ENCODE measurements at regions not wholly inside any gene's neighbourhood (a gene's known extent, or its start where the extent isn't known, plus 50 kb on each side); places are given as distances from the start of the nearest gene placed in this dataset.

- Histone ChIP-seq H3K36me3 (ENCODE audit: insufficient read depth, low read length) (no peaks in the 10 kb centered on the region), H3K4me1 (ENCODE audit: insufficient read depth, low read length) (no peaks in the 10 kb centered on the region), H3K9ac (ENCODE audit: low read depth, low read length) (no peak overlapping the region), H3K9me3 (ENCODE audit: control insufficient read depth, insufficient read depth, low read length) (no peaks in the 10 kb centered on the region)
Observed at GRCh38 chr4:126976850-126977632, 655.7 kb upstream of the INTU start.

GRCh38 chr4:126986005-126986404, 646.8 kb upstream of the INTU start:
- H3K9ac ChIP-seq (ENCODE audit: low read depth, low read length): no peak overlapping the region
- H3K36me3 ChIP-seq (ENCODE audit: insufficient read depth, low read length): no peaks in the 10 kb centered on the region
- H3K9me3 ChIP-seq (ENCODE audit: control insufficient read depth, insufficient read depth, low read length): 0 out of 2 replicates have a peak, but pooled peaks cover 4% of the 10 kb centered on the region
- no peaks in the 10 kb centered on the region for H3K4me1 ChIP-seq (ENCODE audit: insufficient read depth, low read length)

DNA sequence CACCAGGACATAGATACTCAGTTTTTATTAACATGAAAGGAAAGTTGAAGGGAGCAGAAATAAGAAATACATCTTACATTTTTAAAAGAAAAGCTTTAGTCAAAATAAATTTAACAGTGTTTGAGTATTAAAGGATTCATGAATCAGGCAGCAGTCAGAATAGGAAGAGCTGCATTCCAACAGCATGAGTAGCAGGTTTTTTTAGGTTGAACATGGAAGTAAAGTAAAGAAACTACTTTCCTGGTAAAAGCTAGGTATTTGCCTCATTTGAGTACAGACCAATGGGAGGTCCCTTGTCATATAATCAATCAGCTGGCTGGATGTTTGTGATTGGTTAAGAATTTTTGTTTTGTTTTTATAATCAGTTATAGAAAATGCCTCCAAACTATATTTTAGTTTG, 645.9 kb upstream of the INTU start:
- Histone ChIP-seq H3K4me1 (ENCODE audit: insufficient read depth, low read length) (no peaks in the 10 kb centered on the region), H3K36me3 (ENCODE audit: insufficient read depth, low read length) (no peaks in the 10 kb centered on the region), H3K9me3 (ENCODE audit: control insufficient read depth, insufficient read depth, low read length) (0 out of 2 replicates have a peak, but pooled peaks cover 4% of the 10 kb centered on the region), H3K9ac (ENCODE audit: low read depth, low read length) (no peak overlapping the region)

DNA sequence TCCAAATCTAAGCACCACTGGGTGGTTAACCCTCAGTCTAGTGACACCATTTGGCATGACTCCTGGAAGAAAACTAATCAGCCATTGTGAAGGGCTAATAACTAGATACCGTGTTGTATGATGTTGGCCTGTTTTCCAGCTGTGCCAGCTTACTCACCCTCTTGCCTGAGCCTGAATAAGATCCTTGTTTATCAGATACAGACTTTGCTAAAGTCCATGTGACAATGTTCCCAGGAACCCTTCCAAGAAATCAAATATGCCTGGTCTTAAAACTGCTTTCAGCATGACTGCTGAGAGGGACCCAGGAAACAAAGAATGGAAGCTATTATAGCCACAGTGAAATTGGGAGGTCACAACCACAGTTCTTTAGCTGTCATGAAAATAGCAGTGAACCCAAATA, 640.8 kb upstream of the INTU start:
- peaks cover 3% of the 10 kb centered on the region; the same call in 1 of the 2 replicates for H3K9me3 ChIP-seq (ENCODE audit: control insufficient read depth, insufficient read depth, low read length)
- H3K36me3 ChIP-seq (ENCODE audit: insufficient read depth, low read length): no peaks in the 10 kb centered on the region
- H3K4me1 ChIP-seq (ENCODE audit: insufficient read depth, low read length): no peaks in the 10 kb centered on the region
- H3K9ac ChIP-seq (ENCODE audit: low read depth, low read length): no peak overlapping the region

DNA sequence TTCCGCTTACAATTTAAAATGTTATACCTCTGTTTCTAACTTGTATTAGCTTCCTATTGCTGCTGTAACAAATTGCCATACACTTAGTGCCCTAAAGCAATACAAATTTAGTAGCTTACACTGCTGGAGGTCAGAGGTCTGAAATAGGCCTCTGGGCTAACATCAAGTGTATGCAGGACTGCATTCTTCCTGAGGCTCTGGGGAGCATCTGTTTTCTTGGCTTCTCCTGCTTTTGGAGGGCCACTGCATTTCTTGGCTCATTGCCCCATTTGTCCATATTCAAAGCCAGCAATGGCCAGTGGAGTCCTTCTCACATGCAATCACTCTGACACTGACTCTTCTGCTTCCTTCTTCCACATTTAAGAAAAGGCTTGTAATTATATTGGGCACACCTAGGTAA, 639.8 kb upstream of the INTU start:
- H3K36me3 ChIP-seq (ENCODE audit: insufficient read depth, low read length): no peaks in the 10 kb centered on the region
- H3K4me1 ChIP-seq (ENCODE audit: insufficient read depth, low read length): no peaks in the 10 kb centered on the region
- peaks cover 3% of the 10 kb centered on the region; the same call in 1 of the 2 replicates for H3K9me3 ChIP-seq (ENCODE audit: control insufficient read depth, insufficient read depth, low read length)
- H3K9ac ChIP-seq (ENCODE audit: low read depth, low read length): no peak overlapping the region

DNA sequence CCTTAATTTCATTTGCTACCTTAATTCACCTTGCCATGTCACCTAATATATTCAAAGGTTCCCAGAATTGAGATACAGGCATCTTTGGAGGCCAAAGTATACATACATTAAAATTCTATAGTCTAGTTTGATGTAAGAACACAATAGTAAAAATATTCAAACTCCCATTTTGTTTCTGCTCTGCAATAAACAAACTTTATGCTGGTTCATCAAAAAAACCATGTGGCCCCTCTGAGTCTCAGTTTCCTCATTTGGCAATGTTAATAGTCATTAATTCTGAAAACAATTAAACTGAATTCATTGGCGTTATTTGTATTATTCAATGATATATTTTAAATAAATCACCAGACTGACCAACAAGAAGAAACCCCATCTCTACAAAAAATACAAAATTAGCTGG, 639.4 kb upstream of the INTU start:
- H3K36me3 ChIP-seq (ENCODE audit: insufficient read depth, low read length): no peaks in the 10 kb centered on the region
- no peak overlapping the region for H3K9ac ChIP-seq (ENCODE audit: low read depth, low read length)
- H3K9me3 ChIP-seq (ENCODE audit: control insufficient read depth, insufficient read depth, low read length): peaks cover 3% of the 10 kb centered on the region; the same call in 1 of the 2 replicates
- H3K4me1 ChIP-seq (ENCODE audit: insufficient read depth, low read length): no peaks in the 10 kb centered on the region

DNA sequence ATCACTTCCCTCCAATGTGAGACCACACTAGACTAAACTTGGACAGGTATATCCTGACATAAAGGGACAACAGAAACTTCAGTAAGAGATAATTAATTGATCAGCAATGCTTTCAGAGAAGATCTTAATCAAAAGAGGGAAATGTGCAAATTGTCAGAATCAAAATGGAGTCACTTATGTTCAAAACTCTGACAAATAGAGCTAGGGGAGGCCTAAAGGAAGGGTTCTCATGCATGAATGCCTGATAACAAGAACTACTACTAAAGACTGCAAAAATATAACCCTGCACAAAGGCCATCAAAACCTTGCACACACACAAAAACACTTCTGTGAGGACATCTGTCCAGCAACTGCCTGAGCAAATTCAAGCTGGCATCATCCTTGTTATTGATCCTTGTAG, 637.5 kb upstream of the INTU start:
- Histone ChIP-seq H3K36me3 (ENCODE audit: insufficient read depth, low read length) (no peaks in the 10 kb centered on the region), H3K9ac (ENCODE audit: low read depth, low read length) (no peak overlapping the region), H3K9me3 (ENCODE audit: control insufficient read depth, insufficient read depth, low read length) (peaks cover 3% of the 10 kb centered on the region; the same call in 1 of the 2 replicates), H3K4me1 (ENCODE audit: insufficient read depth, low read length) (no peaks in the 10 kb centered on the region)

- H3K4me1 ChIP-seq (ENCODE audit: insufficient read depth, low read length): no peaks in the 10 kb centered on the region
- no peaks in the 10 kb centered on the region for H3K36me3 ChIP-seq (ENCODE audit: insufficient read depth, low read length)
- H3K9me3 ChIP-seq (ENCODE audit: control insufficient read depth, insufficient read depth, low read length): no peaks in the 10 kb centered on the region
- H3K9ac ChIP-seq (ENCODE audit: low read depth, low read length): no peak overlapping the region
Observed at GRCh38 chr4:127000110-127000509, 632.6 kb upstream of the INTU start.

- H3K9ac ChIP-seq (ENCODE audit: low read depth, low read length): no peak overlapping the region
Observed at GRCh38 chr4:127000846-127001245, 631.9 kb upstream of the INTU start.

GRCh38 chr4:127001933-127002332, 630.8 kb upstream of the INTU start:
- Histone ChIP-seq H3K36me3 (ENCODE audit: insufficient read depth, low read length) (no peaks in the 10 kb centered on the region), H3K4me1 (ENCODE audit: insufficient read depth, low read length) (no peaks in the 10 kb centered on the region), H3K9me3 (ENCODE audit: control insufficient read depth, insufficient read depth, low read length) (no peaks in the 10 kb centered on the region), H3K9ac (ENCODE audit: low read depth, low read length) (no peak overlapping the region)

More at GRCh38 chr4:127000846-127001245, 631.9 kb upstream of the INTU start:
- no peaks in the 10 kb centered on the region for H3K4me1 ChIP-seq (ENCODE audit: insufficient read depth, low read length)
- no peaks in the 10 kb centered on the region for H3K9me3 ChIP-seq (ENCODE audit: control insufficient read depth, insufficient read depth, low read length)
- H3K36me3 ChIP-seq (ENCODE audit: insufficient read depth, low read length): no peaks in the 10 kb centered on the region

DNA sequence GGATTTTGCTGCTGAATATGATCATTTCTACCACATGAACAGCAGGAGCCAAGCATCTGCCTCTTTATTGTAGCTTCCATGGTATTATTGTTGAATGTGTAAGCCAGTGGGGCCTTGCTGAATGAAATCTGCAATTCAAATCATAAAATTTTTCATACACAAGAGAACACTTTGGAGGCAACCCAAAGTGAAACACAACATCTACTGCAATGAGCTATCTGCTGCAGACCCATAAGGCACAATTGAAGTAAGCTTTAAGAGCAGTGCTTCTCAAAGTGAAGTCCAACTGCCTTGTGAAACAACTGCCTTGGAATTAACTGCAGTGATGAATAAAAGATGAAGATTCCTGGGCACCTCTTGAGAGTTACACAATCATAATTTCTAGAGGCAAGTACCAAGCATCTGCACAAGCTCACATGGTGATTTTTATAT, 626.3 kb upstream of the INTU start:
- no peaks in the 10 kb centered on the region for H3K9me3 ChIP-seq (ENCODE audit: control insufficient read depth, insufficient read depth, low read length)
- no peak overlapping the region for H3K9ac ChIP-seq (ENCODE audit: low read depth, low read length)
- peaks cover 5% of the 10 kb centered on the region; the same call in 1 of the 2 replicates for H3K4me1 ChIP-seq (ENCODE audit: insufficient read depth, low read length)

DNA sequence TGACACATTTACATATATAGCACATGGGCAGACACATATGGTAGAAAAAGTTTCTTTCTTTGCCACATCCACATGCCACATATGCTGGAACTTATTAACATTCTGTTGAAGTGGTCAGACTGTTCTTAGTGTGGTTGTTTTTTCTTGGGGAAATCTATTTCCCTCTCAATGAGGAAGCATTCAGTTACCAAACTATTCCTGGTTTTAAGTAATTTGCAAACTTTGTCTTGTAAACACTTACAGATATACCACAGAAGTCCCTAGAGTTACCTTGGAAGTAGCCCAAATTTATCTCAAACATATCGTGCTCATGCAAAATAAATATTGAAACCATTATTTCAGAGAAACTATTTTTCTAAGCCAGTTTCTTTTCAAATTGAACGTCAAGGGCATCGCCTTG, 625.5 kb upstream of the INTU start:
- Histone ChIP-seq H3K36me3 (ENCODE audit: insufficient read depth, low read length) (no peaks in the 10 kb centered on the region), H3K4me1 (ENCODE audit: insufficient read depth, low read length) (peaks cover 5% of the 10 kb centered on the region; the same call in 1 of the 2 replicates), H3K9ac (ENCODE audit: low read depth, low read length) (no peak overlapping the region), H3K9me3 (ENCODE audit: control insufficient read depth, insufficient read depth, low read length) (no peaks in the 10 kb centered on the region)

More for the DNA sequence above, 626.3 kb upstream of the INTU start:
- H3K36me3 ChIP-seq (ENCODE audit: insufficient read depth, low read length): no peaks in the 10 kb centered on the region

DNA sequence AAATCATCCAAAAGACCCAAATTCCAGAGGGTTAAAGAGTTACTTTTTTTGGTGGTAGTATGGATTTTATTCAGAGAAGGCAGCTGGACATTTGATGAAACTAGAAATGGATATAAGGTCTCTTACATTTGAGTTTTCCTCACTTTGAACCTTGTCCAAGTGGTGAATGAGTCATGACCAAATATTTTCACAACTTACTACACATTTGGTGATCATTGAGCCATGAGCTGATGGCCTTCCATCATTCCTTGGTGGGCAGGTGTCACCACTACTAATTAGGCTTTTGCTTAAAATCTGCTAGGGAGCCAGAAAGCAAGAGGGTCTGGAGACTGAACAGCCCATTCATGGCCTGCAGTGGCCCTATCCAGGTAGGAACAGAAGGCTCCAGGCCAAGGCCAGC, 620.2 kb upstream of the INTU start:
- peaks cover 2% of the 10 kb centered on the region; the same call in 1 of the 2 replicates for H3K4me1 ChIP-seq (ENCODE audit: insufficient read depth, low read length)

GRCh38 chr4:127015667-127016117, 617.1 kb upstream of the INTU start:
- Histone ChIP-seq H3K36me3 (ENCODE audit: insufficient read depth, low read length) (no peaks in the 10 kb centered on the region), H3K4me1 (ENCODE audit: insufficient read depth, low read length) (no peaks in the 10 kb centered on the region; the same call in 1 of the 2 replicates), H3K9me3 (ENCODE audit: control insufficient read depth, insufficient read depth, low read length) (no peaks in the 10 kb centered on the region), H3K9ac (ENCODE audit: low read depth, low read length) (no peak overlapping the region)

More for the DNA sequence above, 620.2 kb upstream of the INTU start:
- Histone ChIP-seq H3K9me3 (ENCODE audit: control insufficient read depth, insufficient read depth, low read length) (no peaks in the 10 kb centered on the region), H3K9ac (ENCODE audit: low read depth, low read length) (no peak overlapping the region), H3K36me3 (ENCODE audit: insufficient read depth, low read length) (no peaks in the 10 kb centered on the region)

DNA sequence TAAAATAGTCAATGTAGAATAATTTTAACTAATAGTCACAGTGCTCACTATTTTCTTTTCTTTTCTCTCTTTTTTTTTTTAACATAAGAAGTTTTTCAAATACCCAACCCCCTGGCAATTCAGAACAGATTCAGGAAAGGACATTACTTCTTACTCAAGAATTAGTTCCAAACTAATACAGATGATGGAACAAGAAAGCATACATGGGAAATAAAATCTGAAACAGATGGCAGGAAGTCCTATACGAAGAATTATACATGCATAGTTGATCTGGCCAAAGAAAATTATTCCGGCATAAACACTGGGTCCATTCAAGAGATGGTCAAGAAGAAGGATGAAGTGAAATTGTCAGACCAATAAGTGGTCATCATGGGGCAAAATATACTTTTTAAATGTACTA, 614.4 kb upstream of the INTU start:
- no peaks in the 10 kb centered on the region; the same call in 1 of the 2 replicates for H3K4me1 ChIP-seq (ENCODE audit: insufficient read depth, low read length)
- H3K36me3 ChIP-seq (ENCODE audit: insufficient read depth, low read length): no peaks in the 10 kb centered on the region
- no peak overlapping the region for H3K9ac ChIP-seq (ENCODE audit: low read depth, low read length)
- H3K9me3 ChIP-seq (ENCODE audit: control insufficient read depth, insufficient read depth, low read length): no peaks in the 10 kb centered on the region

Data from ES-I3 (cell line).